DMS53 treated with DMSO at 0.1 percent for 48 hours (cell line): ENCODE measurements at regions not wholly inside any gene's neighbourhood (a gene's known extent, or its start where the extent isn't known, plus 50 kb on each side); places are given as distances from the start of the nearest gene placed in this dataset.
"Not testable (repeated sequence)": the region's sequence is repeated elsewhere in the genome, so short reads cannot be mapped to it uniquely, and the experiment has no call there.

Source experiments
- DNase-seq: peaks from one replicate; lab custom pipeline; 2025; ENCODE audit not compliant: unreplicated experiment; lab: John Stamatoyannopoulos, UW

- DNase-seq: no peak
Measured at GRCh38 chr5:52148679-52149078, 639.0 kb upstream of the ITGA1 start.

GRCh38 chr5:52150501-52150900 is 637.2 kb upstream of the ITGA1 start:
- no peak for DNase-seq

GRCh38 chr5:52156809-52157208 is 630.9 kb upstream of the ITGA1 start:
- not testable (repeated sequence) for DNase-seq

GRCh38 chr5:52165806-52166205 is 621.9 kb upstream of the ITGA1 start:
- not testable (repeated sequence) for DNase-seq

GRCh38 chr5:52173133-52173532 is 614.6 kb upstream of the ITGA1 start:
- DNase-seq: no peak

GRCh38 chr5:52177193-52177592 is 610.5 kb upstream of the ITGA1 start:
- no peak for DNase-seq

GRCh38 chr5:52181403-52181802 is 606.3 kb upstream of the ITGA1 start:
- no peak for DNase-seq

- DNase-seq: no peak
Measured at GRCh38 chr5:52190737-52191136, 597.0 kb upstream of the ITGA1 start.

- no peak for DNase-seq
Measured at GRCh38 chr5:52199833-52200232, 587.9 kb upstream of the ITGA1 start.

GRCh38 chr5:52202256-52202655 is 585.5 kb upstream of the ITGA1 start:
- no peak for DNase-seq

- no peak for DNase-seq
Measured at GRCh38 chr5:52204310-52204709, 583.4 kb upstream of the ITGA1 start.
